ENCODE measurements at regions not wholly inside any gene's neighbourhood (a gene's known extent, or its start where the extent isn't known, plus 50 kb on each side); places are given as distances from the start of the nearest gene placed in this dataset.
A peak's percentile ranks its signal among the peaks of the same experiment; 100 is the strongest.
"Not testable (repeated sequence)": the region's sequence is repeated elsewhere in the genome, so short reads cannot be mapped to it uniquely, and the experiment has no call there.

- DNase-seq = no peak
Observed at GRCh38 chrX:23061116-23061515, 61.4 kb downstream of the DDX53 start.

GRCh38 chrX:23062359-23062758 lies 62.6 kb downstream of the DDX53 start:
- no peak for DNase-seq

GRCh38 chrX:23066588-23067281 lies 67.0 kb downstream of the DDX53 start:
- no peak for DNase-seq

- DNase-seq = not testable (repeated sequence)
Observed at GRCh38 chrX:23075461-23075860, 75.7 kb downstream of the DDX53 start.

- DNase-seq = no peak
Observed at GRCh38 chrX:23079347-23079746, 79.6 kb downstream of the DDX53 start.

- no peak for DNase-seq
Observed at GRCh38 chrX:23100826-23101225, 101.1 kb downstream of the DDX53 start.

- DNase-seq = no peak
Observed at GRCh38 chrX:23103546-23103945, 103.8 kb downstream of the DDX53 start.

- DNase-seq = no peak
Observed at GRCh38 chrX:23114241-23114640, 114.5 kb downstream of the DDX53 start.

GRCh38 chrX:23115651-23116050 lies 115.9 kb downstream of the DDX53 start:
- no peak for DNase-seq

- no peak for DNase-seq
Observed at GRCh38 chrX:23118163-23118562, 118.4 kb downstream of the DDX53 start.

GRCh38 chrX:23118890-23119527 lies 119.2 kb downstream of the DDX53 start:
- DNase-seq = no peak

- DNase-seq = no peak
Observed at GRCh38 chrX:23127586-23127985, 127.8 kb downstream of the DDX53 start.

GRCh38 chrX:23133551-23133950 lies 133.8 kb downstream of the DDX53 start:
- DNase-seq = no peak

- DNase-seq = no peak
Observed at GRCh38 chrX:23134136-23134535, 134.4 kb downstream of the DDX53 start.

- no peak for DNase-seq
Observed at GRCh38 chrX:23136816-23137215, 137.1 kb downstream of the DDX53 start.

- no peak for DNase-seq
Observed at GRCh38 chrX:23168291-23168690, 166.4 kb upstream of the PTCHD1 start.

GRCh38 chrX:23185951-23186350 lies 148.7 kb upstream of the PTCHD1 start:
- no peak for DNase-seq

GRCh38 chrX:23187819-23188218 lies 146.8 kb upstream of the PTCHD1 start:
- DNase-seq = no peak

GRCh38 chrX:23194885-23195554 lies 139.6 kb upstream of the PTCHD1 start:
- DNase-seq = no peak

- no peak for DNase-seq
Observed at GRCh38 chrX:23195761-23196160, 138.9 kb upstream of the PTCHD1 start.

- no peak for DNase-seq
Observed at GRCh38 chrX:23201706-23202105, 132.9 kb upstream of the PTCHD1 start.

GRCh38 chrX:23202326-23202725 lies 132.3 kb upstream of the PTCHD1 start:
- peak; percentile 16 for DNase-seq

GRCh38 chrX:23223169-23223568 lies 111.5 kb upstream of the PTCHD1 start:
- DNase-seq = no peak

GRCh38 chrX:23228454-23228853 lies 106.2 kb upstream of the PTCHD1 start:
- DNase-seq = no peak

All from MV-4-11 (cell line).